H9 (cell line): ENCODE measurements at regions not wholly inside any gene's neighbourhood (a gene's known extent, or its start where the extent isn't known, plus 50 kb on each side); places are given as distances from the start of the nearest gene placed in this dataset.

ENCODE experiments used
- DNase-seq: peaks from one replicate; pipeline ENCODE4 v3.0.0-alpha.2; 2017
- H2AFZ ChIP-seq: one replicate; pipeline ENCODE4 v1.6.1; 2013; ENCODE audit warnings: mild to moderate bottlenecking, low read length, control low read depth, moderate library complexity
- H2AK5ac ChIP-seq: 2 replicates; pipeline ENCODE4 v1.6.1; 2013; ENCODE audit warnings: low read length, control low read depth, mixed read lengths; ENCODE audit not compliant: insufficient read length
- H2BK120ac ChIP-seq: one replicate; pipeline ENCODE4 v1.6.1; 2013; ENCODE audit warnings: low read depth, mild to moderate bottlenecking, low read length, control low read depth, inconsistent platforms; ENCODE audit not compliant: poor library complexity, severe bottlenecking
- H2BK12ac ChIP-seq: 2 replicates; pipeline ENCODE4 v1.6.1; 2013; ENCODE audit warnings: low read length, control low read depth, mixed read lengths, low read depth; ENCODE audit not compliant: insufficient read length
- H2BK15ac ChIP-seq: 2 replicates; pipeline ENCODE4 v1.6.1; 2013; ENCODE audit warnings: low read depth, low read length, control low read depth
- H2BK20ac ChIP-seq: one replicate; pipeline ENCODE4 v1.6.1; 2013; ENCODE audit warnings: low read depth, mild to moderate bottlenecking, low read length, control low read depth, inconsistent platforms; ENCODE audit not compliant: poor library complexity, severe bottlenecking
- H2BK5ac ChIP-seq: 2 replicates; pipeline ENCODE4 v1.6.1; 2013; ENCODE audit warnings: low read length, control low read depth, mixed read lengths; ENCODE audit not compliant: insufficient read length
- H3K14ac ChIP-seq: 2 replicates; pipeline ENCODE4 v1.6.1; 2013; ENCODE audit warnings: low read length, control low read depth; ENCODE audit not compliant: insufficient read depth
- H3K18ac ChIP-seq: 2 replicates; pipeline ENCODE4 v1.6.1; 2013; ENCODE audit warnings: low read depth, mild to moderate bottlenecking, mixed read lengths, low read length, control low read depth; ENCODE audit not compliant: insufficient read length
- H3K23ac ChIP-seq: 2 replicates; pipeline ENCODE4 v1.6.1; 2013; ENCODE audit warnings: low read length, control low read depth, mixed read lengths, low read depth; ENCODE audit not compliant: insufficient read length
- H3K23me2 ChIP-seq: 2 replicates; pipeline ENCODE4 v1.6.1; 2013; ENCODE audit warnings: low read depth, mild to moderate bottlenecking, mixed read lengths, low read length, control low read depth; ENCODE audit not compliant: insufficient read length, poor library complexity, severe bottlenecking
- H3K27ac ChIP-seq: 2 replicates; pipeline ENCODE4 v1.5.1; 2013; ENCODE audit warnings: low read length, control low read depth, mixed read lengths, low read depth; ENCODE audit not compliant: insufficient read length
- H3K27me3 ChIP-seq: 2 replicates; pipeline ENCODE4 v1.6.1; 2013; ENCODE audit warnings: low read length, control low read depth, inconsistent platforms; ENCODE audit not compliant: insufficient read depth
- H3K4ac ChIP-seq: 2 replicates; pipeline ENCODE4 v1.6.1; 2013; ENCODE audit warnings: low read depth, mild to moderate bottlenecking, control low read depth, inconsistent platforms, low read length, moderate library complexity
- H3K4me1 ChIP-seq: 2 replicates; pipeline ENCODE4 v1.6.1; 2013; ENCODE audit warnings: low read length, control low read depth, inconsistent platforms; ENCODE audit not compliant: insufficient read depth
- H3K4me2 ChIP-seq: 2 replicates; pipeline ENCODE4 v1.6.1; 2013; ENCODE audit warnings: low read length, control low read depth, mixed read lengths; ENCODE audit not compliant: insufficient read length, insufficient read depth
- H3K56ac ChIP-seq: 2 replicates; pipeline ENCODE4 v1.6.1; 2013; ENCODE audit warnings: low read depth, mild to moderate bottlenecking, mixed read lengths, low read length, control low read depth; ENCODE audit not compliant: insufficient read length
- H3K79me1 ChIP-seq: 2 replicates; pipeline ENCODE4 v1.6.1; 2013; ENCODE audit warnings: low read depth, mild to moderate bottlenecking, moderate library complexity, low read length, control low read depth, inconsistent platforms; ENCODE audit not compliant: insufficient read depth, poor library complexity, severe bottlenecking
- H3K79me2 ChIP-seq: 2 replicates; pipeline ENCODE4 v1.6.1; 2013; ENCODE audit warnings: low read length, control low read depth, inconsistent platforms; ENCODE audit not compliant: insufficient read depth
- H3K9ac ChIP-seq: 2 replicates; pipeline ENCODE4 v1.6.1; 2013; ENCODE audit warnings: low read length, control low read depth, mixed read lengths; ENCODE audit not compliant: insufficient read length; ENCODE audit errors: extremely low read depth
- H3K9me3 ChIP-seq: one replicate; pipeline ENCODE4 v1.6.1; 2013; ENCODE audit warnings: low read depth, low read length, inconsistent platforms; ENCODE audit not compliant: control insufficient read depth
- H3T11ph ChIP-seq: one replicate; pipeline ENCODE4 v1.6.1; 2013; ENCODE audit warnings: mild to moderate bottlenecking, low read length, control low read depth, inconsistent platforms
- H4K20me1 ChIP-seq: one replicate; pipeline ENCODE4 v1.6.1; 2013; ENCODE audit not compliant: control insufficient read depth, insufficient read length, insufficient read depth
- H4K5ac ChIP-seq: 2 replicates; pipeline ENCODE4 v1.6.1; 2013; ENCODE audit warnings: low read depth, mild to moderate bottlenecking, mixed read lengths, low read length, control low read depth; ENCODE audit not compliant: insufficient read length
- H4K8ac ChIP-seq: replicated peaks from 2 replicates; pipeline ENCODE4 v1.6.1; 2013; ENCODE audit warnings: low read length, control low read depth, mixed read lengths, low read depth; ENCODE audit not compliant: insufficient read length
- H4K91ac ChIP-seq: 2 replicates; pipeline ENCODE4 v1.6.1; 2013; ENCODE audit warnings: low read depth, mild to moderate bottlenecking, moderate library complexity, mixed read lengths, low read length, control low read depth; ENCODE audit not compliant: insufficient read length
- H3K27ac Mint-ChIP-seq, 3 experiments: 2 replicates in 2 of 3; 3 replicates in 1 of 3; pipeline ENCODE4 v1.8.0; 2020 to 2021; ENCODE audit warnings: mixed read lengths in 3 of 3, mild to moderate bottlenecking in 1 of 3, moderate library complexity in 1 of 3
- H3K27me3 Mint-ChIP-seq: 2 replicates; pipeline ENCODE4 v1.8.0; 2021; ENCODE audit warnings: low read depth, mild to moderate bottlenecking, moderate library complexity, mixed read lengths
- H3K36me3 Mint-ChIP-seq, 3 experiments: 2 replicates in 2 of 3; 3 replicates in 1 of 3; pipeline ENCODE4 v1.8.0; 2020 to 2021; ENCODE audit warnings: low read depth in 3 of 3, mixed read lengths in 3 of 3; ENCODE audit not compliant: insufficient read depth in 1 of 3
- H3K4me1 Mint-ChIP-seq, 2 experiments: 2 replicates each; pipeline ENCODE4 v1.8.0; 2020; ENCODE audit warnings: mixed read lengths in 2 of 2
- H3K4me3 Mint-ChIP-seq, 2 experiments: 2 replicates in 1 of 2; 3 replicates in 1 of 2; pipeline ENCODE4 v1.8.0; 2020 to 2021; ENCODE audit warnings: mild to moderate bottlenecking in 2 of 2, mixed read lengths in 2 of 2, moderate library complexity in 1 of 2
- H3K9me3 Mint-ChIP-seq, 2 experiments: 2 replicates in 1 of 2; 3 replicates in 1 of 2; pipeline ENCODE4 v1.8.0; 2020; ENCODE audit warnings: mild to moderate bottlenecking in 2 of 2, mixed read lengths in 2 of 2, moderate library complexity in 1 of 2
- WGBS: extraction: QIAGEN DNeasy Blood & Tissue Kit; methylation state at CpG from one replicate; pipeline ENCODE4 v1.1.7; 2013; ENCODE audit warnings: missing lambda C conversion rate, low lambda C conversion rate, mixed read lengths; ENCODE audit not compliant: insufficient read length; ENCODE audit errors: extremely low coverage; 5-methylcytosine and 5-hydroxymethylcytosine counted together
- TF ChIP-seq, protein P1 (sequence below): fragments of 200-600 bp; sonication (generic); conservative IDR thresholded peaks from 3 replicates; pipeline ENCODE4 v1.8.0; 2021; ENCODE audit warnings: antibody characterized with exemption, mild to moderate bottlenecking

DNA sequence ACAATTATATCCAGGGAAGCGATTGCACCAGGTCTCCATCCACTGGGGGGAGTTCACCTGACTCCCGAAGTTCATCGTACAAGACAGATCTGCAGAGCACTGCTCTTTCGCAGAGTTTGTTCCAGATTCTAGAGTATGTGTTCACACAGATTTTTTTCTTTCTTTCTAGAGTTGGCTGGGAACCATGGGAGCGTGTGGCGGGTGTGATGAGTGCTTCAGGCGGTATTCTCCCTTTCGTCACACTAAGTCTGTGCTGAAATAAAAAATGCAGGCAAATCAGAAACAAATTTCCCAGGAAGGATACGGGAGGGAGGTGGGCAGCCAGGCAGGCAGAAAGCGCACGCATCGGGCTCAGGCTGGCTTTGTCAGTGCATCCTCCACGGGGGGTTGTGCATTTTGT lies 129.8 kb upstream of the SOX11 start:
- Histone ChIP-seq H3K9ac (no peak overlapping the region), H3K27ac (no peak overlapping the region), H3K4me2 (no peak overlapping the region), H4K20me1 (no peaks in the 10 kb centered on the region), H3K4ac (no peak overlapping the region), H3K23me2 (no peaks in the 10 kb centered on the region), H4K91ac (no peak overlapping the region), H2BK120ac (no peak overlapping the region), H4K5ac (no peak overlapping the region), H3K56ac (no peak overlapping the region), H3T11ph (no peak overlapping the region), H2AK5ac (no peak overlapping the region), H2AFZ (no peak overlapping the region), H4K8ac (no peak overlapping the region), H3K14ac (no peak overlapping the region), H2BK5ac (no peak overlapping the region), H2BK20ac (no peak overlapping the region), H3K23ac (no peak overlapping the region), H3K9me3 (no peaks in the 10 kb centered on the region), H3K27me3 (no peaks in the 10 kb centered on the region), H3K18ac (no peak overlapping the region), H3K79me1 (no peaks in the 10 kb centered on the region), H2BK12ac (no peak overlapping the region), H3K4me1 (no peaks in the 10 kb centered on the region), H3K79me2 (no peaks in the 10 kb centered on the region), H2BK15ac (no peak overlapping the region)
- TF ChIP-seq, protein P1, sequence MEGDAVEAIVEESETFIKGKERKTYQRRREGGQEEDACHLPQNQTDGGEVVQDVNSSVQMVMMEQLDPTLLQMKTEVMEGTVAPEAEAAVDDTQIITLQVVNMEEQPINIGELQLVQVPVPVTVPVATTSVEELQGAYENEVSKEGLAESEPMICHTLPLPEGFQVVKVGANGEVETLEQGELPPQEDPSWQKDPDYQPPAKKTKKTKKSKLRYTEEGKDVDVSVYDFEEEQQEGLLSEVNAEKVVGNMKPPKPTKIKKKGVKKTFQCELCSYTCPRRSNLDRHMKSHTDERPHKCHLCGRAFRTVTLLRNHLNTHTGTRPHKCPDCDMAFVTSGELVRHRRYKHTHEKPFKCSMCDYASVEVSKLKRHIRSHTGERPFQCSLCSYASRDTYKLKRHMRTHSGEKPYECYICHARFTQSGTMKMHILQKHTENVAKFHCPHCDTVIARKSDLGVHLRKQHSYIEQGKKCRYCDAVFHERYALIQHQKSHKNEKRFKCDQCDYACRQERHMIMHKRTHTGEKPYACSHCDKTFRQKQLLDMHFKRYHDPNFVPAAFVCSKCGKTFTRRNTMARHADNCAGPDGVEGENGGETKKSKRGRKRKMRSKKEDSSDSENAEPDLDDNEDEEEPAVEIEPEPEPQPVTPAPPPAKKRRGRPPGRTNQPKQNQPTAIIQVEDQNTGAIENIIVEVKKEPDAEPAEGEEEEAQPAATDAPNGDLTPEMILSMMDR, result no peak; the same call in 2 of the 3 replicates
- no peak for DNase-seq
- no peaks in the 10 kb centered on the region for H3K27me3 Mint-ChIP-seq
- no peaks in the 10 kb centered on the region for H3K4me1 Mint-ChIP-seq
- no peak overlapping the region for H3K4me3 Mint-ChIP-seq
- peaks cover 10 to 11% of the 10 kb centered on the region in 2 experiments; a peak in 4 of 5 replicates for H3K9me3 Mint-ChIP-seq
- peaks cover 0 to 14% (median 4%) of the 10 kb centered on the region in 3 experiments; a peak in 6 of 7 replicates for H3K36me3 Mint-ChIP-seq
- no CpG with 5 or more reads among the region's 13 CpGs for WGBS
- no peak overlapping the region for H3K27ac Mint-ChIP-seq
